Activated naive CD4-positive, alpha-beta T cell treated with anti-CD3 and anti-CD28 coated beads, Interleukin-2, amount 10 ng/mL, durations not matched to agents 7 days and 5 days (primary cell): ENCODE measurements at regions not wholly inside any gene's neighbourhood (a gene's known extent, or its start where the extent isn't known, plus 50 kb on each side); places are given as distances from the start of the nearest gene placed in this dataset.

Experiments used
- CTCF ChIA-PET: fragments of 350-600 bp; sonication (Branson Sonifier 250); formaldehyde crosslinking; loops from one replicate; lab custom pipeline; 2021; ENCODE audit warnings: antibody characterized with exemption; lab: Charles Lee
- DNase-seq: peaks from one replicate; pipeline ENCODE4 v3.0.0-alpha.2; 2020
- H3K27ac Mint-ChIP-seq: one replicate; pipeline ENCODE4 v1.8.0; 2021; ENCODE audit warnings: mild to moderate bottlenecking, moderate library complexity, mixed read lengths
- H3K27me3 Mint-ChIP-seq: one replicate; pipeline ENCODE4 v1.8.0; 2021; ENCODE audit warnings: mild to moderate bottlenecking, mixed read lengths
- H3K36me3 Mint-ChIP-seq: one replicate; pipeline ENCODE4 v1.8.0; 2021; ENCODE audit warnings: mixed read lengths
- H3K4me1 Mint-ChIP-seq: one replicate; pipeline ENCODE4 v1.8.0; 2021; ENCODE audit warnings: mixed read lengths
- H3K4me3 Mint-ChIP-seq: one replicate; pipeline ENCODE4 v1.8.0; 2021; ENCODE audit warnings: mild to moderate bottlenecking, moderate library complexity, mixed read lengths
- H3K9me3 Mint-ChIP-seq: one replicate; pipeline ENCODE4 v1.8.0; 2021; ENCODE audit warnings: mixed read lengths

DNA sequence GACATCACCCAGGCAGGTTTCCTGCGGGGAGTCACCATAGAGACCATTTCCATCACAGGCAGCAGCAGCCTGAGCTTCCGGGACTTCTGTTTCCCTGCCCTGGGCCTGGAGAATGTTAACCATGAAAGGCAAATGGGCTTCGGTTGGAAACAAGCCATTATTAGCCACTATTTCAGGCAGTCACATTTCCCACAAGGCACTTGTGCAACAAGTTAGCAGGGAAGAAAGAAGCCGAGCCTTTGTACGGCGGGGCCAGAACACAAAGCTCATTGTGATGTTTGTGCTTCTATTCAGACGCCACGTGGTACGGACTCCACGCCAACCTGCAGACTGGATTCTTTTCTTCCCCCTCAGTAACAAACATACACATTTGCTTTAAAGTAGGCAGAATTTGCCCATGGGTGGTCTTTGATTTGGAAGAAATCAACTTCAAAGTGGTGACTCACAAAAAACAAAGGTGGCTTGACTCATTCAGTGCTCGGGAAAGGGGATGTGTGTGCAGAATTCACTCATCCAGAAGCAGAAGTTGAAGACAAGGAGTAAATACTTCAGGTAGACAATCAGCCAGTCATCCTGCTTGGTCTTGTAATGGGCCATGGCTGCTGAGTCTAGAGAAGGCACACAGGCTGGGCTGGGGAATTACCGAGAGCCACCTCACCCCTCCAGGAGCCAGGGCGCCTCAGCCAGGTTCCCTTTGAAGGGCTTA is 154.2 kb upstream of the PRMT8 start:
- Mint-ChIP-seq H3K27me3 (peaks cover 23% of the 10 kb centered on the region), H3K4me1 (no peaks in the 10 kb centered on the region), H3K4me3 (no peak overlapping the region), H3K9me3 (no peaks in the 10 kb centered on the region), H3K36me3 (no peaks in the 10 kb centered on the region), H3K27ac (no peak overlapping the region)
- CTCF ChIA-PET, result no interaction called here
- DNase-seq, result no peak

DNA sequence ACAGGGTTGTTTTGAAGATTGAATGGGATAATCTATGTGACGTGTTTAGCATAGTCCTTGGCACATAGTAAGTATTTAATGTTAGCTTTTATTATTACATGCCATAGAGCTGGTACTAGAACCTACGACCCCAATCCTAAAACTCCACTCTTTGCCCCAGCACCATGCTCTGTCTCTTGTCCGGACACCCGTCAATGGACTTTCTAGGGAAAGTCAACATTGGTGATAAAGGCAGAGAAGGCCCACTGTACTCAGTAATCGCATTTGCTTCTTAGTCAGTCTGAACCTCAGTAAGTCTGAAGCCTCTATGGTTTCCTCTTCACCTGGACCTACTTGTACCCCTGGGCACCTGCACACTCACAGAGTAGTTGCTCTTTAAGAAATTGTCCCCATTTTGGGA is 153.1 kb upstream of the PRMT8 start:
- CTCF ChIA-PET, result no interaction called here
- Mint-ChIP-seq H3K9me3 (no peaks in the 10 kb centered on the region), H3K4me3 (no peak overlapping the region), H3K27me3 (peaks cover 34% of the 10 kb centered on the region), H3K36me3 (no peaks in the 10 kb centered on the region), H3K4me1 (no peaks in the 10 kb centered on the region), H3K27ac (no peak overlapping the region)
- no peak for DNase-seq

DNA sequence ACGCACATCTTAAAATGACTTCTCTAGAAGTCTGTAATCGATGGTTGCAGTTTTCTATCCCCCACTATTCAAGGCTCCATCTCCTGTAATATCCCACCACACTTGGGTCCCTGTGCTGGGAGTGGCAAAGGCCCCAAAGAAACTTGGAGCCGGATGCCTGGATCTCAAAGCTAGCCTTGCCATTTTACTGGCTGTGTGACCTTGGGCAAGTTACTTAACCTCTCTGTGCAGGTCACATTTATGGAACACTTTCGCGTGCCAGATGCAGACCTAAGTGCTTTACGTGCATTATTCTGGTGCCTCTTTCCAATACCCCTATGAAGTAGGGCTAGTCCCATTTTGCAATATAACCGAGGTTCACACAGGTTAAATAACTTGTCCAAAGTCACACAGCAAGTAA is 151.8 kb upstream of the PRMT8 start:
- CTCF ChIA-PET, result no interaction called here
- H3K27ac Mint-ChIP-seq, result no peak overlapping the region

DNA sequence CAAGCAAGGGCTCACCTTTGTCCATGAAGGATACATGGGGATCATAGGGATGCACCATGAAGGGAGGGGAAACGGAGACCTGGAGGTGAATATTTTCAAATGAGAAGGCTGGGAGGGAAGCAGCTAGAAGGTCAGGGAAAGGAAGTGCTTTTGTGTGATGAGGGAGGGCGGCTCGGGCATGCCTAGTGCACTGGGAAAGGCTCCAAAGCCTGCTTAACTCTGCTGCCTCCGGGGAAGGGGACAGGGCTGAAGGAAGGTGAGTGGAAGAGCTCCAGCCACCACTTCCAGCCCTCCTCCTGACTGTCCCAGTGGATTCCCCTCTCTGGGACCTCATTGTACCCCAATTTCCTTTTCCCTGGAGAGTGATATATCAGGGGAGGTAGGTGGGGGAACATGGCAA is 149.4 kb upstream of the PRMT8 start:
- no peak overlapping the region for H3K4me3 Mint-ChIP-seq
- H3K27ac Mint-ChIP-seq, result no peak overlapping the region
- CTCF ChIA-PET, result interaction anchor here (0.9 to 1.2 kb wide), 3 partner anchors 10 to 709 kb away, joined by 3 to 6 read pairs (median 4); no protein-coding TSS in a partner anchor
- H3K4me1 Mint-ChIP-seq, result no peaks in the 10 kb centered on the region
- no peaks in the 10 kb centered on the region for H3K9me3 Mint-ChIP-seq
- peaks cover 41% of the 10 kb centered on the region for H3K27me3 Mint-ChIP-seq
- no peaks in the 10 kb centered on the region for H3K36me3 Mint-ChIP-seq
- DNase-seq, result no peak

More for the DNA sequence above, 151.8 kb upstream of the PRMT8 start:
- H3K9me3 Mint-ChIP-seq, result no peaks in the 10 kb centered on the region
- no peaks in the 10 kb centered on the region for H3K36me3 Mint-ChIP-seq
- no peak overlapping the region for H3K4me3 Mint-ChIP-seq
- no peaks in the 10 kb centered on the region for H3K4me1 Mint-ChIP-seq
- no peak for DNase-seq
- H3K27me3 Mint-ChIP-seq, result peaks cover 46% of the 10 kb centered on the region

DNA sequence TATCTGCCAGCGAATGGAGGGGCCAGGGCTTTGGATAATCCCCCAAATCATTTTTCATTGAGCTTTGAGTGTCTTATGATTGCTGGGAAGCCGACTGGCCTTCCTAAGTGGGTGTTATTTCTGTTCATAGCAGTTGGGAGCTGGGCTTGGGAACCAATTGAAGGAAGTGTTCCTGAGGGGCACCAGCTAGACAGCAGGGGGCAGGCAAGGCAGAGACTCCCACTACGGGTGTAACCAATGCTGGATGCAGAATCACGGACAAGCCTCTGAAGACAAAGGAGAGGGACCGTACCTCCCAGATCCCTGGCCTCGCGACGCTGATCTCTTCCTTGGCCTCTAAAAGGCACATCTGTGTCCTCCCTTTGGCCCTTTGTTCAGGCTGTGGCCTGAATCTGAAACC is 149.0 kb upstream of the PRMT8 start:
- Mint-ChIP-seq H3K27me3 (peaks cover 39% of the 10 kb centered on the region), H3K36me3 (no peaks in the 10 kb centered on the region), H3K27ac (no peak overlapping the region), H3K4me1 (no peaks in the 10 kb centered on the region), H3K4me3 (no peak overlapping the region), H3K9me3 (no peaks in the 10 kb centered on the region)
- DNase-seq, result no peak
- CTCF ChIA-PET, result interaction anchor here (0.9 to 1.2 kb wide), 3 partner anchors 9 to 708 kb away, joined by 3 to 6 read pairs (median 4); no protein-coding TSS in a partner anchor

DNA sequence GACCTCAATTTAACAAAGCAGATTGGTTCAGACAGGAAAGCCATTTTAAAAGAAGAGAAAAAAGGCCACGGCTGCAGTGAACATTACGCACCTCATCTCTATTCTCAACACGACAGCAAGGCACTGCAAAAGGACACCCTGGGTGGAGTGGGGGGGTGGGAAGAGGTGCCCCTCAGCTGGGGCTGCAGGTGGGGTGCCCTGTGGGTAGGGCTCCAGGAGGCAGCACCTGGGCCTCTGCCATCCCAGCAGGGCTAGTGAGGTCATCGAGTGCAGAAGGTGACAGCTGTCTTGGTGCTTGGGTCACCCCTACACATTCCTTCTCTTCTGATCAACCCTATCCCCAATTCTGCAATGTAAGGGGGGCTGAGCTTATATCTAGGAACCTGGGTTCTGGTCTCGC is 142.9 kb upstream of the PRMT8 start:
- H3K27me3 Mint-ChIP-seq, result peaks cover 12% of the 10 kb centered on the region
- CTCF ChIA-PET, result no interaction called here

DNA sequence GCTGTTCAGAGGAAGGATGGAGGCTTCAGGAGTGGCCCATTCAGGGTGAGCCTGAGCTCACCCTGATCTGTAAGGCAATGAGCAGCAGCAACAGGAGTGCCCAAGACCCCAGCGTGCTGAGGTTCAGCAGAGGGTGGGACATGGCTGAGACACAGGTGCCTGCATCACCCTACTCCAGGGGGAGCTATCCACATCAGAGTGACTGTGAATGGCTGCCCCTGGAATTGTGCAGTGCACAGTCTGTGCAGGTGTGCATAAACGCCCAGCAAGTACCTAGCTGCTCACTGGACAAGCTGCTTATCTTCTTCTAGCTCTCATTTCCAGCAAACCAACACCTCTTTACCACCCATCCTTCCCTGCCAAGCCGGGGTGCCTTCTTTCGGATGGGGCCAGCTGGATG is 140.6 kb upstream of the PRMT8 start:
- Mint-ChIP-seq H3K4me3 (no peak overlapping the region), H3K27me3 (peaks cover 12% of the 10 kb centered on the region), H3K27ac (no peak overlapping the region), H3K4me1 (no peaks in the 10 kb centered on the region), H3K9me3 (no peaks in the 10 kb centered on the region), H3K36me3 (no peaks in the 10 kb centered on the region)
- DNase-seq, result no peak
- CTCF ChIA-PET, result interaction anchor here (2.1 kb wide), 1 partner anchor 51 kb away, joined by 8 read pairs; no protein-coding TSS in a partner anchor

More for the DNA sequence above, 142.9 kb upstream of the PRMT8 start:
- Mint-ChIP-seq H3K4me1 (no peaks in the 10 kb centered on the region), H3K9me3 (no peaks in the 10 kb centered on the region), H3K4me3 (no peak overlapping the region), H3K36me3 (no peaks in the 10 kb centered on the region), H3K27ac (no peak overlapping the region)
- no peak for DNase-seq

DNA sequence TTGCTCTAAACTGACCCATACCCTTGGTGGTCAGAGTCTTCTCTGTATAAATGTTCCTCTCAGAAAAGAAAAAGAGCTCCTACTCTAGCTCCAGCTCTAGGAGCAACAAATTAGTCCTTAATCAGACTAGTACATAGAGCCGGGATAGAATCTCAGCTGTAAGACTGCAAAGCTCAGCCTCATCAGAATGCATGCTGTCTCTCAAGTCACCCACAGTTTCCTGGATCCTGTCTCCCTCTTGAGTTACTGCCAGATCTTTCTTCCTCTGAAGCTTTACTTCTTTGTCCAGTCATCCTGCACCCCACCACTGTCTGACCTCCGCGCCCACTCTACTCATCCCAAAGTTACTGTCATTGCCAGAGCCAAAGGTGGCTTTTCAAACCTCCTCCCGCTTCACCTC is 139.3 kb upstream of the PRMT8 start:
- H3K9me3 Mint-ChIP-seq, result no peaks in the 10 kb centered on the region
- H3K4me1 Mint-ChIP-seq, result no peaks in the 10 kb centered on the region
- CTCF ChIA-PET, result interaction anchor here (1.6 to 2.1 kb wide), 2 partner anchors 10 to 52 kb away, joined by 6 to 8 read pairs; no protein-coding TSS in a partner anchor
- no peak overlapping the region for H3K4me3 Mint-ChIP-seq
- no peak overlapping the region for H3K27ac Mint-ChIP-seq
- no peak for DNase-seq
- peaks cover 12% of the 10 kb centered on the region for H3K27me3 Mint-ChIP-seq
- H3K36me3 Mint-ChIP-seq, result no peaks in the 10 kb centered on the region

DNA sequence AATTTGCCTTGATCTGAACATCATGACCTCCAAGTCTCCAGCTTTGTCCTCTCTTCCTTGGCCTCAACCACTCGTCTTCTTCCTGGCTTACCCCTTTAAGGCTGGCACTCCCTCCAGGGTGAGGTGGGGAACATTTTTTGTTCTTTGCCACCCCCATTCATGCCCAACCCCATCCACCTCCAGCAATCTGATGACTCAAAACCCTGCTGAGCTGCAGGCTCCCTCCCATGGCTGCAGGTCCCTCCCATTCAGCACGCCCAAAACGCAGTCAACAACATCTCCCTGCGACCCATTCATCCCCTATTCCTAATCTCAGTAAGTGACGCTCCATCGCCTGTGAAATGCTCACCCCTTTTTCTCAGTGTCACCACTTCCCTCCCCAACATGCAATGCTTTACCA is 138.8 kb upstream of the PRMT8 start:
- no peaks in the 10 kb centered on the region for H3K9me3 Mint-ChIP-seq
- CTCF ChIA-PET, result interaction anchor here (1.6 to 2.1 kb wide), 2 partner anchors 10 to 52 kb away, joined by 6 to 8 read pairs; no protein-coding TSS in a partner anchor
- no peak overlapping the region for H3K27ac Mint-ChIP-seq
- no peak for DNase-seq
- peaks cover 16% of the 10 kb centered on the region for H3K27me3 Mint-ChIP-seq
- no peaks in the 10 kb centered on the region for H3K4me1 Mint-ChIP-seq
- no peak overlapping the region for H3K4me3 Mint-ChIP-seq
- no peaks in the 10 kb centered on the region for H3K36me3 Mint-ChIP-seq

DNA sequence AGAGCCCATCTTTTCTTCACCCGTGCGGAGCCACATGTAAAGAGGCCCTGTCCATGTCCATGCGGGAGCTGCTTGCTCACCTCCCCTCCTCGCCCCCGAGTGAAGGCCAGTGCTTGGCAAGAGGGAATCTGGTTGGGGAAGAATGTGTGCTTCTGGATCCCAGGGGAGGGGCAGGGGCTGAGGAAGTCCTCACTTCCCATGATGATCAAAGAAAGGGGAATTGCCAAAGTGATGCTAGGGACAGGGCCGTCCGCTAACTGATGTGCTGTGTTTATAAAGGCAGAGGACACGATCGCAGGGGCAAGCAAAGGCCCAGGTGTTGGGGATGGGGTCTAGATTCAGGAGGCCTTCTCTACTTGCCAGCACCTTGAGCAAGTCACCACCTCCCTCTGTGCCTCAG is 137.4 kb upstream of the PRMT8 start:
- Mint-ChIP-seq H3K4me3 (no peak overlapping the region), H3K4me1 (no peaks in the 10 kb centered on the region), H3K27me3 (peaks cover 16% of the 10 kb centered on the region), H3K36me3 (no peaks in the 10 kb centered on the region), H3K27ac (no peak overlapping the region), H3K9me3 (no peaks in the 10 kb centered on the region)
- no peak for DNase-seq
- CTCF ChIA-PET, result no interaction called here

DNA sequence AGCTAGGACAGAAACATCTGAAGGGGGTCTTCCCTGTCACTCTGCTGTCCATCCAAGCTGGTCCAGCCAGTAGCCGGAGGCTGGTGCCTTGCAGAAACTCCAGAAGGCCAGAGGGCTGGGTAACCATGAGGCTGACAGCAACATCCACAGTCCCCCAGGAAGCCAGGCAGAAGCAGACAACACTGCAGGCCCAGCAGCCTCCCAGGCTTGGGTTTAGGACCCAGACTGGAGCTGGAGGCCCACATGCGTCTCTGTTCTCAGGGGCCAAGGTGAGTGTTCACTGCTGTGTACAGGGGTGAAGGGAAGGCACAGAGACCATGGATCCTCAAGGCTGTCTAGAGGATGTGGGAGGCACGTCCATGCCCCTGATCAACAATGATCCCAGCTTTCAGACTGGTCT is 136.4 kb upstream of the PRMT8 start:
- Mint-ChIP-seq H3K4me3 (no peak overlapping the region), H3K9me3 (no peaks in the 10 kb centered on the region), H3K27me3 (peaks cover 21% of the 10 kb centered on the region), H3K27ac (no peak overlapping the region), H3K4me1 (no peaks in the 10 kb centered on the region), H3K36me3 (no peaks in the 10 kb centered on the region)
- CTCF ChIA-PET, result no interaction called here
- DNase-seq, result no peak

DNA sequence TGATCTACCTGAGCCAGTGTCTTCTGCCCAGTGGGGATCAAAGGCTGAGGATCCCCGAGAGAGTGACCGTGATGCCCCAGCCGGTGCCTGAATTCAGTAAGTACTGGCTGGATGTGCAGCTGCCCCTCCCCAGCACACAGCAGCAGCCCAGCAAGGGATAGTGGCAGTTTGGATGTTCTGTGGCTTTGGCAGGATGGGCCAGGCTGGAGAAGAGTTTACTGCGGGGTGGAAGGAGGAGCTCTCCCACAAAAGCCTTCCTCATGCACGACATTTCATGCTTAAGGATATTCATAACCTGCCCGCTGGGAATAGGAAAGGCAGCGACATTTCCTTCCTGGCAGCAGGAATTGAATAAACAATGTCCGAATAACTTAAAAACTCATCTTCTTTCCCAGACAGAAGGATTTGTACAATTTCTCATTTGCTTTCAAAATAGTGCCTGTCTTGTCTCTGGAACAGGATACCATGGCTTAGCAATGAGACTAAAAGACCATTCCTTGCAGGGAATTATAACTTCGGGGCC is 135.6 kb upstream of the PRMT8 start:
- no peak for DNase-seq
- Mint-ChIP-seq H3K4me1 (no peaks in the 10 kb centered on the region), H3K9me3 (no peaks in the 10 kb centered on the region), H3K27ac (no peak overlapping the region), H3K4me3 (no peak overlapping the region), H3K36me3 (no peaks in the 10 kb centered on the region), H3K27me3 (peaks cover 25% of the 10 kb centered on the region)
- CTCF ChIA-PET, result no interaction called here

DNA sequence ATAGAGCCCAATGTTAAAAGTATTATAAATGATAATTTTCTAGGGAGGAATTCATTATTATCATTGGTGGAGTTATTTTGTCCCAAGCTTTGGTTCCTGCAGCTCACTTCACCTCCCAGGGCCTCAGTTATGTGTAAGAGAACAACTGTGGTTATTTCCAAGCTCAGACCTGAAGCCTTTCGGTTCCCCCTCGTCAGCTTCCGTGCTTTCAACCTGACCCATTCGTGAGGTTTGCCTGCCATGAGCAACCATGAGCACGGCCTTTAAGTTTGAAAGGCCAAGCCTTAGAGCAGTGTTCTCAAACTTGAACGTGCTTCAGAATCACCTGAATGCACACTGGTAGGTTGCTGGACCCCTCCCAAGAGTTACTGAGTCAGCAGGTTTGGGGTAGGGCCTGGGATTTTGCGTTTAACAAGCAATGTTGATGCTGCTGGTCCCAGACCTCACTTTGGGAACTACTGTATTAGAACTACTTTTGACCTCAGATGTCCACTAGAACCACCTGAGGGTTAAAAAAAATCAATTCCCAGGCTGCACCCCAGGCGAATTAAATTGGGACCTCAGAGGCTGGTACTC is 133.0 kb upstream of the PRMT8 start:
- no peak for DNase-seq
- Mint-ChIP-seq H3K27me3 (peaks cover 38% of the 10 kb centered on the region), H3K4me3 (no peak overlapping the region), H3K9me3 (no peaks in the 10 kb centered on the region), H3K27ac (no peak overlapping the region), H3K4me1 (no peaks in the 10 kb centered on the region), H3K36me3 (no peaks in the 10 kb centered on the region)
- CTCF ChIA-PET, result no interaction called here

DNA sequence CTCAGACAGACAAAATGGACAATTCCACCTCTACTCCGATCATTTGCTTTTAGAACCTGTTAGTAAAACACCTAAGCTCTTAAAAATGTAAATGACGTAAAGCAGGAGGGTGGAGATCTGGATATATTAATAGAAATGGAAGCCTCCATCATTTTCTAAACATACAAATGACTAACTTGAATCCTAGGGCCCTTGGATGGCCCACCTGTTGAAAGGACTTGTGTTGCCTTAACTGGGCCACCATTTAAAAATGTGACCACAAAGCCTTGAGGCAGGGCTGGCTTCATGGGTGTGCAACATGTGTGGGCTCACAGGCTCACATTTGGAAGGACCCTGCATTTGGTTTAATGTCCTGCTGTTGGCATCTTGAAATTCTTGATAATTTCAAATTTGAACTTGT is 131.5 kb upstream of the PRMT8 start:
- no peaks in the 10 kb centered on the region for H3K36me3 Mint-ChIP-seq
- H3K27ac Mint-ChIP-seq, result no peak overlapping the region
- H3K4me1 Mint-ChIP-seq, result peaks cover 3% of the 10 kb centered on the region
- DNase-seq, result no peak
- H3K9me3 Mint-ChIP-seq, result no peaks in the 10 kb centered on the region
- peaks cover 41% of the 10 kb centered on the region for H3K27me3 Mint-ChIP-seq
- no peak overlapping the region for H3K4me3 Mint-ChIP-seq
- CTCF ChIA-PET, result no interaction called here

DNA sequence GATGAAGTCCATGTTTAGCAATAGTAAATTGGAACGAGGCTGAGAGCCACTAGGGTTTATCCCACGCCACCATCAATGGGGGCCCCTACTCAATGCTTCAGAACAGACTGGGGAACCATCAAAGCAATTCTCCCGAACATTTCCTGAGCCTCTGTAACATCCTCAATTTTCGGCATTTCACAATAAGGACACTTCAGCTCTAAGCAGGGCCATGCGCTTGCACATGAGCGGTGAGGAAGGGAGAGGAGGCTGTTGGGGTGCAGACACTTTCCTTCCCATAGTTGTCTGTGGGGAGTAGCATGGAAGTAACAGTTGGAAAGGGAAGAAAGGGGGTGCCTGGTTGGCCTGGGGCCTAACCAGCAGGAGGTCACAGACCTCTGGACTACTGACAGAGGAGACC is 129.9 kb upstream of the PRMT8 start:
- H3K27ac Mint-ChIP-seq, result no peak overlapping the region
- H3K9me3 Mint-ChIP-seq, result no peaks in the 10 kb centered on the region
- CTCF ChIA-PET, result interaction anchor here (0.6 kb wide), 1 partner anchor 17 kb away, joined by 3 read pairs; no protein-coding TSS in a partner anchor
- DNase-seq, result no peak
- H3K4me1 Mint-ChIP-seq, result peaks cover 3% of the 10 kb centered on the region
- no peak overlapping the region for H3K4me3 Mint-ChIP-seq
- H3K36me3 Mint-ChIP-seq, result no peaks in the 10 kb centered on the region
- H3K27me3 Mint-ChIP-seq, result peaks cover 52% of the 10 kb centered on the region
